SK-N-SH (cell line): ENCODE measurements at regions not wholly inside any gene's neighbourhood (a gene's known extent, or its start where the extent isn't known, plus 50 kb on each side); places are given as distances from the start of the nearest gene placed in this dataset.

Experiments used
- CTCF ChIA-PET: fragments of 300-600, 350-600 bp; formaldehyde crosslinking; extraction: SDS; loops from one replicate; lab custom pipeline; 2021; lab: Yijun Ruan, JAX
- POLR2A ChIA-PET: fragments of 350-600 bp; sonication (Branson Sonifier 250); formaldehyde crosslinking; extraction: SDS; loops from one replicate; lab custom pipeline; 2020; ENCODE audit warnings: antibody characterized with exemption, inconsistent platforms; lab: Yijun Ruan, JAX
- DNase-seq: peaks from one replicate; pipeline ENCODE4 v3.0.0; 2012
- H2AFZ ChIP-seq: fragments of 200-600 bp; sonication (generic); 2 replicates; pipeline ENCODE4 v1.8.1; 2016; ENCODE audit warnings: antibody characterized with exemption, mild to moderate bottlenecking, low read depth
- H3F3A ChIP-seq: fragments of 200-600 bp; sonication (generic); replicated peaks from 2 replicates; pipeline ENCODE3; 2016; ENCODE audit warnings: antibody characterized with exemption, mild to moderate bottlenecking; ENCODE audit not compliant: insufficient read depth
- H3K27ac ChIP-seq, 2 experiments: fragments of 200-500 bp in 1 of 2; fragments of 200-600 bp in 1 of 2; sonication (Bioruptor generic) in 1 of 2; sonication (generic), shearing (Covaris generic) in 1 of 2; 2 replicates each; pipeline versions ENCODE4 v1.5.1 to v1.6.1; 2014 to 2016; ENCODE audit warnings: low read depth in 2 of 2, inconsistent platforms in 1 of 2, low read length in 1 of 2, mild to moderate bottlenecking in 1 of 2, mixed read lengths in 1 of 2
- H3K27me3 ChIP-seq: fragments of 200-600 bp; sonication (generic), shearing (Covaris generic); 2 replicates; pipeline ENCODE4 v1.6.1; 2016; ENCODE audit warnings: mixed run types; ENCODE audit not compliant: insufficient read depth
- H3K36me3 ChIP-seq, 2 experiments: fragments of 200-500 bp in 1 of 2; fragments of 200-600 bp in 1 of 2; sonication (Bioruptor generic) in 1 of 2; sonication (generic) in 1 of 2; replicated peaks in 1 of 2; 2 replicates each; pipeline versions ENCODE3 to v1.5.1; 2014 to 2016; ENCODE audit warnings: low read length in 1 of 2, mild to moderate bottlenecking in 1 of 2; ENCODE audit not compliant: insufficient read depth in 2 of 2, control insufficient read depth in 1 of 2
- H3K4me1 ChIP-seq, 2 experiments: fragments of 200-500 bp in 1 of 2; fragments of 200-600 bp in 1 of 2; sonication (Bioruptor generic) in 1 of 2; sonication (generic), shearing (Covaris generic) in 1 of 2; 2 replicates each; pipeline versions ENCODE4 v1.5.1 to v1.6.1; 2014 to 2016; ENCODE audit warnings: low read depth in 1 of 2, low read length in 1 of 2, mixed run types in 1 of 2; ENCODE audit not compliant: insufficient read depth in 2 of 2, control insufficient read depth in 1 of 2
- H3K4me2 ChIP-seq: fragments of 200-600 bp; sonication (generic), shearing (Covaris generic); 2 replicates; pipeline ENCODE4 v1.6.1; 2017; ENCODE audit warnings: mixed run types
- H3K4me3 ChIP-seq, 2 experiments: fragments of 200-500 bp in 1 of 2; fragments of 200-600 bp in 1 of 2; sonication (Bioruptor generic) in 1 of 2; sonication (generic), shearing (Covaris generic) in 1 of 2; 2 replicates each; pipeline versions ENCODE4 v1.5.1 to v1.8.1; 2014 to 2016; ENCODE audit warnings: low read depth in 2 of 2, inconsistent platforms in 1 of 2, low read length in 1 of 2, mild to moderate bottlenecking in 1 of 2, mixed read lengths in 1 of 2, moderate library complexity in 1 of 2
- H3K79me2 ChIP-seq: fragments of 200-600 bp; sonication (generic); 2 replicates; pipeline ENCODE4 v1.8.1; 2017; ENCODE audit warnings: mild to moderate bottlenecking; ENCODE audit not compliant: insufficient read depth
- H3K9ac ChIP-seq: fragments of 200-600 bp; sonication (generic); 2 replicates; pipeline ENCODE4 v1.6.1; 2017; ENCODE audit warnings: mixed run types
- H3K9me2 ChIP-seq: fragments of 200-600 bp; sonication (generic); 2 replicates; pipeline ENCODE4 v1.6.1; 2017; ENCODE audit warnings: mixed run types
- H3K9me3 ChIP-seq: fragments of 200-600 bp; sonication (generic); 2 replicates; pipeline ENCODE4 v1.6.1; 2017; ENCODE audit warnings: mixed run types, mild to moderate bottlenecking, moderate library complexity
- H4K20me1 ChIP-seq: fragments of 200-600 bp; sonication (generic); 2 replicates; pipeline ENCODE4 v1.6.1; 2017; ENCODE audit warnings: mild to moderate bottlenecking, mixed run types; ENCODE audit not compliant: insufficient read depth
- CHD2 ChIP-seq: fragments of 150-350 bp; IDR thresholded peaks from 2 replicates; pipeline ENCODE4 v1.6.1; 2018; ENCODE audit warnings: low read length; ENCODE audit not compliant: partially characterized antibody
- ELF1 ChIP-seq: IDR thresholded peaks from 2 replicates; pipeline ENCODE4 v1.4.0; 2012
- EZH2phosphoT487 ChIP-seq: fragments of 200-600 bp; sonication (generic); IDR thresholded peaks from 2 replicates; pipeline ENCODE4 v1.6.1; 2017; ENCODE audit warnings: low read depth, mixed run types, mild to moderate bottlenecking, antibody characterized with exemption, moderate library complexity, borderline replicate concordance
- FOXM1 ChIP-seq: IDR thresholded peaks from 2 replicates; pipeline ENCODE4 v1.4.0; 2012; ENCODE audit warnings: low read depth, mild to moderate bottlenecking
- JUND ChIP-seq: IDR thresholded peaks from 2 replicates; pipeline ENCODE4 v1.4.0; 2012
- MEF2A ChIP-seq: IDR thresholded peaks from 2 replicates; pipeline ENCODE4 v1.4.0; 2012; ENCODE audit warnings: low read depth, borderline replicate concordance
- MXI1 ChIP-seq: IDR thresholded peaks from 2 replicates; pipeline ENCODE4 v1.6.1; 2012; ENCODE audit warnings: mild to moderate bottlenecking, low read depth, low read length, improper control_type of control experiment
- NRF1 ChIP-seq: IDR thresholded peaks from 2 replicates; pipeline ENCODE4 v1.6.1; 2012; ENCODE audit warnings: low read depth, mild to moderate bottlenecking, low read length
- RAD21 ChIP-seq: IDR thresholded peaks from 2 replicates; pipeline ENCODE4 v1.6.1; 2012; ENCODE audit warnings: mild to moderate bottlenecking, low read length
- RCOR1 ChIP-seq: fragments of 150-350 bp; IDR thresholded peaks from 2 replicates; pipeline ENCODE4 v1.6.1; 2017; ENCODE audit warnings: antibody characterized with exemption, low read length
- TAF1 ChIP-seq: IDR thresholded peaks from 2 replicates; pipeline ENCODE4 v1.6.1; 2012; ENCODE audit warnings: low read depth, mild to moderate bottlenecking, low read length, moderate library complexity, borderline replicate concordance
- TCF12 ChIP-seq: IDR thresholded peaks from 2 replicates; pipeline ENCODE4 v1.4.0; 2012
- USF1 ChIP-seq: IDR thresholded peaks from 2 replicates; pipeline ENCODE4 v1.4.0; 2012; ENCODE audit warnings: low read depth, borderline replicate concordance
- YY1 ChIP-seq: IDR thresholded peaks from 2 replicates; pipeline ENCODE4 v1.4.0; 2012; ENCODE audit warnings: low read depth, mild to moderate bottlenecking
- ZBTB33 ChIP-seq: IDR thresholded peaks from 2 replicates; pipeline ENCODE4 v1.4.0; 2012; ENCODE audit warnings: low read depth, borderline replicate concordance
- WGBS: methylation state at CpG from one replicate; pipeline ENCODE4 v1.1.6; 2017; ENCODE audit warnings: low lambda C conversion rate; 5-methylcytosine and 5-hydroxymethylcytosine counted together
- TF ChIP-seq, protein P1 (sequence below): fragments of 150-350 bp; IDR thresholded peaks from 2 replicates; pipeline ENCODE4 v1.6.1; 2016; ENCODE audit warnings: mild to moderate bottlenecking, low read depth, low read length
- TF ChIP-seq, protein P2 (sequence below): IDR thresholded peaks from 2 replicates; pipeline ENCODE4; 2012
- TF ChIP-seq, protein P3 (sequence below): fragments of 150-350 bp; IDR thresholded peaks from 2 replicates; pipeline ENCODE4 v1.6.1; 2017; ENCODE audit warnings: antibody characterized with exemption, low read length, low read depth, borderline replicate concordance
- TF ChIP-seq, protein P4 (sequence below): IDR thresholded peaks from 2 replicates; pipeline ENCODE4 v1.6.1; 2012; ENCODE audit warnings: mild to moderate bottlenecking, low read depth, low read length, moderate library complexity

- Histone ChIP-seq H3K27me3 (no peaks in the 10 kb centered on the region), H3K4me1 (no peaks in the 10 kb centered on the region), H3K27ac (no peak overlapping the region), H3K79me2 (no peaks in the 10 kb centered on the region), H2AFZ (no peak overlapping the region), H4K20me1 (no peaks in the 10 kb centered on the region), H3K36me3 (no peaks in the 10 kb centered on the region), H3K9me2 (no peaks in the 10 kb centered on the region), H3K4me3 (no peak overlapping the region), H3K4me2 (no peak overlapping the region), H3K9me3 (no peaks in the 10 kb centered on the region), H3K9ac (no peak overlapping the region), H3F3A (no peaks in the 10 kb centered on the region)
- TF ChIP-seq EZH2phosphoT487 (no peak), YY1 (no peak), ZBTB33 (no peak), CHD2 (no peak), RCOR1 (no peak), RAD21 (no peak), USF1 (no peak), MEF2A (no peak), FOXM1 (no peak), MXI1 (no peak), TAF1 (no peak), NRF1 (no peak), JUND (no peak), ELF1 (no peak), TCF12 (no peak)
- TF ChIP-seq, protein P1, sequence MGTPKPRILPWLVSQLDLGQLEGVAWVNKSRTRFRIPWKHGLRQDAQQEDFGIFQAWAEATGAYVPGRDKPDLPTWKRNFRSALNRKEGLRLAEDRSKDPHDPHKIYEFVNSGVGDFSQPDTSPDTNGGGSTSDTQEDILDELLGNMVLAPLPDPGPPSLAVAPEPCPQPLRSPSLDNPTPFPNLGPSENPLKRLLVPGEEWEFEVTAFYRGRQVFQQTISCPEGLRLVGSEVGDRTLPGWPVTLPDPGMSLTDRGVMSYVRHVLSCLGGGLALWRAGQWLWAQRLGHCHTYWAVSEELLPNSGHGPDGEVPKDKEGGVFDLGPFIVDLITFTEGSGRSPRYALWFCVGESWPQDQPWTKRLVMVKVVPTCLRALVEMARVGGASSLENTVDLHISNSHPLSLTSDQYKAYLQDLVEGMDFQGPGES, result no peak
- TF ChIP-seq, protein P2, sequence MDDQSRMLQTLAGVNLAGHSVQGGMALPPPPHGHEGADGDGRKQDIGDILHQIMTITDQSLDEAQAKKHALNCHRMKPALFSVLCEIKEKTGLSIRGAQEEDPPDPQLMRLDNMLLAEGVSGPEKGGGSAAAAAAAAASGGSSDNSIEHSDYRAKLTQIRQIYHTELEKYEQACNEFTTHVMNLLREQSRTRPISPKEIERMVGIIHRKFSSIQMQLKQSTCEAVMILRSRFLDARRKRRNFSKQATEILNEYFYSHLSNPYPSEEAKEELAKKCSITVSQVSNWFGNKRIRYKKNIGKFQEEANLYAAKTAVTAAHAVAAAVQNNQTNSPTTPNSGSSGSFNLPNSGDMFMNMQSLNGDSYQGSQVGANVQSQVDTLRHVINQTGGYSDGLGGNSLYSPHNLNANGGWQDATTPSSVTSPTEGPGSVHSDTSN, result no peak
- TF ChIP-seq, protein P3, sequence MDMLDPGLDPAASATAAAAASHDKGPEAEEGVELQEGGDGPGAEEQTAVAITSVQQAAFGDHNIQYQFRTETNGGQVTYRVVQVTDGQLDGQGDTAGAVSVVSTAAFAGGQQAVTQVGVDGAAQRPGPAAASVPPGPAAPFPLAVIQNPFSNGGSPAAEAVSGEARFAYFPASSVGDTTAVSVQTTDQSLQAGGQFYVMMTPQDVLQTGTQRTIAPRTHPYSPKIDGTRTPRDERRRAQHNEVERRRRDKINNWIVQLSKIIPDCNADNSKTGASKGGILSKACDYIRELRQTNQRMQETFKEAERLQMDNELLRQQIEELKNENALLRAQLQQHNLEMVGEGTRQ, result no peak
- TF ChIP-seq, protein P4, sequence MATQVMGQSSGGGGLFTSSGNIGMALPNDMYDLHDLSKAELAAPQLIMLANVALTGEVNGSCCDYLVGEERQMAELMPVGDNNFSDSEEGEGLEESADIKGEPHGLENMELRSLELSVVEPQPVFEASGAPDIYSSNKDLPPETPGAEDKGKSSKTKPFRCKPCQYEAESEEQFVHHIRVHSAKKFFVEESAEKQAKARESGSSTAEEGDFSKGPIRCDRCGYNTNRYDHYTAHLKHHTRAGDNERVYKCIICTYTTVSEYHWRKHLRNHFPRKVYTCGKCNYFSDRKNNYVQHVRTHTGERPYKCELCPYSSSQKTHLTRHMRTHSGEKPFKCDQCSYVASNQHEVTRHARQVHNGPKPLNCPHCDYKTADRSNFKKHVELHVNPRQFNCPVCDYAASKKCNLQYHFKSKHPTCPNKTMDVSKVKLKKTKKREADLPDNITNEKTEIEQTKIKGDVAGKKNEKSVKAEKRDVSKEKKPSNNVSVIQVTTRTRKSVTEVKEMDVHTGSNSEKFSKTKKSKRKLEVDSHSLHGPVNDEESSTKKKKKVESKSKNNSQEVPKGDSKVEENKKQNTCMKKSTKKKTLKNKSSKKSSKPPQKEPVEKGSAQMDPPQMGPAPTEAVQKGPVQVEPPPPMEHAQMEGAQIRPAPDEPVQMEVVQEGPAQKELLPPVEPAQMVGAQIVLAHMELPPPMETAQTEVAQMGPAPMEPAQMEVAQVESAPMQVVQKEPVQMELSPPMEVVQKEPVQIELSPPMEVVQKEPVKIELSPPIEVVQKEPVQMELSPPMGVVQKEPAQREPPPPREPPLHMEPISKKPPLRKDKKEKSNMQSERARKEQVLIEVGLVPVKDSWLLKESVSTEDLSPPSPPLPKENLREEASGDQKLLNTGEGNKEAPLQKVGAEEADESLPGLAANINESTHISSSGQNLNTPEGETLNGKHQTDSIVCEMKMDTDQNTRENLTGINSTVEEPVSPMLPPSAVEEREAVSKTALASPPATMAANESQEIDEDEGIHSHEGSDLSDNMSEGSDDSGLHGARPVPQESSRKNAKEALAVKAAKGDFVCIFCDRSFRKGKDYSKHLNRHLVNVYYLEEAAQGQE, result no peak
- ChIA-PET POLR2A (no interaction called here), CTCF (no interaction called here)
- no peak for DNase-seq
- 47% methylated on average over 4 of the region's 4 CpGs for WGBS
These were observed 175.3 kb downstream of the TMEM121 start for GRCh38 chr14:105701456-105702274.
